A549 (cell line): ENCODE measurements at regions not wholly inside any gene's neighbourhood (a gene's known extent, or its start where the extent isn't known, plus 50 kb on each side); places are given as distances from the start of the nearest gene placed in this dataset.

ENCODE experiments used
- ATAC-seq, 2 experiments: fragments of 200-7000 bp in 1 of 2; fragments of >200 bp in 1 of 2; cut with Nextera tagmentation in 1 of 2; cut with Tn5 transposase in 1 of 2; 3 replicates each; pipeline versions ENCODE4 v1.8.0 to v1.9.1; 2018 to 2020; ENCODE audit warnings: mild to moderate bottlenecking in 1 of 2, moderate library complexity in 1 of 2
- CTCF ChIA-PET: fragments of 300-600 bp; sonication (Branson Sonifier 250); formaldehyde crosslinking; extraction: SDS; loops from one replicate; lab custom pipeline; 2021; ENCODE audit warnings: antibody characterized with exemption, inconsistent platforms; lab: Yijun Ruan, JAX
- POLR2A ChIA-PET: fragments of 350-600 bp; formaldehyde crosslinking; extraction: SDS; loops from one replicate; lab custom pipeline; 2021; ENCODE audit warnings: antibody characterized with exemption, inconsistent platforms; lab: Yijun Ruan, JAX
- DNase-seq, 2 experiments: peaks; one replicate each; pipeline versions ENCODE4 v3.0.0 to v3.0.0-alpha.2; 2011 to 2016; ENCODE audit warnings: low read depth in 1 of 2, low spot score in 1 of 2
- FAIRE-seq: peaks from 2 replicates; lab custom pipeline; 2011; peaks lifted over from hg19 to GRCh38; lab: Jason Lieb, UNC
- H3K27ac ChIP-seq, 2 experiments: fragments of >200 bp; sonication (Bioruptor Twin); formaldehyde crosslinking; 3 replicates each; pipeline ENCODE4 v1.5.1; 2016 to 2017
- H3K4me1 ChIP-seq: fragments of >200 bp; sonication (Bioruptor Twin); formaldehyde crosslinking; 3 replicates; pipeline ENCODE4 v1.6.1; 2016
- H3K4me2 ChIP-seq: fragments of >200 bp; sonication (Bioruptor Twin); formaldehyde crosslinking; 3 replicates; pipeline ENCODE4 v1.6.1; 2016
- H3K4me3 ChIP-seq: fragments of >200 bp; sonication (Bioruptor Twin); formaldehyde crosslinking; 3 replicates; pipeline ENCODE4 v1.5.1; 2016
- H3K9me3 ChIP-seq: fragments of >200 bp; sonication (Bioruptor Twin); formaldehyde crosslinking; 3 replicates; pipeline ENCODE4 v1.6.1; 2016
- CBX2 ChIP-seq: fragments of 200-600 bp; sonication (generic); IDR thresholded peaks from 2 replicates; pipeline ENCODE4 v1.6.1; 2016; ENCODE audit warnings: low read depth, mild to moderate bottlenecking, borderline replicate concordance
- CBX8 ChIP-seq: fragments of 200-600 bp; sonication (generic); IDR thresholded peaks from 2 replicates; pipeline ENCODE4 v1.6.1; 2016
- CEBPB ChIP-seq, 2 experiments: fragments of >200 bp in 1 of 2; sonication (Bioruptor Twin) in 1 of 2; formaldehyde crosslinking in 1 of 2; IDR thresholded peaks; 2 replicates each; pipeline ENCODE4 v1.6.1; 2012 to 2016
- EP300 ChIP-seq, 2 experiments: fragments of >200 bp; sonication (Bioruptor Twin); formaldehyde crosslinking; IDR thresholded peaks; 2 replicates in 1 of 2; 3 replicates in 1 of 2; pipeline ENCODE4 v1.6.1; 2016 to 2017
- FOSL2 ChIP-seq, 2 experiments: fragments of 450-650 bp in 1 of 2; fragments of >200 bp in 1 of 2; sonication (Bioruptor Twin) in 1 of 2; formaldehyde crosslinking; IDR thresholded peaks; 2 replicates each; pipeline versions ENCODE4 v1.5.0 to v1.6.1; 2016 to 2020; ENCODE audit warnings: mild to moderate bottlenecking in 1 of 2, moderate library complexity in 1 of 2
- GATA3 ChIP-seq: IDR thresholded peaks from 2 replicates; pipeline ENCODE4 v1.6.1; 2012; ENCODE audit warnings: borderline replicate concordance
- HDAC2 ChIP-seq: fragments of 200-600 bp; sonication (generic); IDR thresholded peaks from 2 replicates; pipeline ENCODE4 v1.6.1; 2016
- JUNB ChIP-seq: fragments of >200 bp; sonication (Bioruptor Twin); formaldehyde crosslinking; IDR thresholded peaks from 2 replicates; pipeline ENCODE4 v1.6.1; 2016
- KDM5A ChIP-seq: fragments of 200-600 bp; sonication (generic); IDR thresholded peaks from 2 replicates; pipeline ENCODE4 v1.6.1; 2016; ENCODE audit warnings: antibody characterized with exemption, mild to moderate bottlenecking
- NPAS2 ChIP-seq: fragments of 250-450 bp; sonication (Bioruptor Pico); IDR thresholded peaks from 2 replicates; pipeline ENCODE4 v1.8.0; 2022; ENCODE audit warnings: mild to moderate bottlenecking, moderate library complexity, borderline replicate concordance
- PHF8 ChIP-seq: fragments of 200-600 bp; sonication (generic); IDR thresholded peaks from 2 replicates; pipeline ENCODE4 v1.6.1; 2016; ENCODE audit warnings: low read depth, mild to moderate bottlenecking, antibody characterized with exemption, moderate library complexity, borderline replicate concordance
- RARB ChIP-seq: fragments of 250-450 bp; sonication (Bioruptor Pico); IDR thresholded peaks from 2 replicates; pipeline ENCODE4 v1.8.0; 2021; ENCODE audit warnings: mild to moderate bottlenecking, moderate library complexity
- SMC3 ChIP-seq: fragments of >200 bp; sonication (Bioruptor Twin); formaldehyde crosslinking; IDR thresholded peaks from 3 replicates; pipeline ENCODE4 v1.6.1; 2018; ENCODE audit warnings: inconsistent platforms
- TFCP2L1 ChIP-seq: fragments of 250-450 bp; sonication (Bioruptor Pico); IDR thresholded peaks from 2 replicates; pipeline ENCODE4 v1.5.0; 2021; ENCODE audit warnings: mild to moderate bottlenecking
- ZFP36 ChIP-seq: fragments of 450-650 bp; IDR thresholded peaks from 2 replicates; pipeline ENCODE4 v1.6.1; 2014; ENCODE audit warnings: borderline replicate concordance; ENCODE audit not compliant: partially characterized antibody
- WGBS: methylation state at CpG from one replicate; pipeline ENCODE4 v1.1.6; 2017; ENCODE audit errors: missing lambda C conversion rate; 5-methylcytosine and 5-hydroxymethylcytosine counted together
- TF ChIP-seq, protein P1 (sequence below): fragments of 150-350 bp; IDR thresholded peaks from 2 replicates; pipeline ENCODE4 v1.6.1; 2014; ENCODE audit warnings: low read depth, mild to moderate bottlenecking, low read length
- TF ChIP-seq, protein P2 (sequence below): fragments of 250-450 bp; sonication (Bioruptor Pico); IDR thresholded peaks from 2 replicates; pipeline ENCODE4 v1.5.0; 2020; ENCODE audit warnings: low read depth, mild to moderate bottlenecking, moderate library complexity
- TF ChIP-seq, protein P3 (sequence below): fragments of >200 bp; sonication (Bioruptor Twin); formaldehyde crosslinking; IDR thresholded peaks from 3 replicates; pipeline ENCODE4 v1.6.1; 2016
- TF ChIP-seq, protein P4 (sequence below): fragments of >200 bp; sonication (Bioruptor Twin); formaldehyde crosslinking; IDR thresholded peaks from 2 replicates; pipeline ENCODE4 v1.6.1; 2016
- TF ChIP-seq, protein P5 (sequence below): fragments of 250-450 bp; sonication (Bioruptor Pico); IDR thresholded peaks from 2 replicates; pipeline ENCODE4 v1.5.0; 2021; ENCODE audit warnings: mild to moderate bottlenecking, moderate library complexity, borderline replicate concordance

DNA sequence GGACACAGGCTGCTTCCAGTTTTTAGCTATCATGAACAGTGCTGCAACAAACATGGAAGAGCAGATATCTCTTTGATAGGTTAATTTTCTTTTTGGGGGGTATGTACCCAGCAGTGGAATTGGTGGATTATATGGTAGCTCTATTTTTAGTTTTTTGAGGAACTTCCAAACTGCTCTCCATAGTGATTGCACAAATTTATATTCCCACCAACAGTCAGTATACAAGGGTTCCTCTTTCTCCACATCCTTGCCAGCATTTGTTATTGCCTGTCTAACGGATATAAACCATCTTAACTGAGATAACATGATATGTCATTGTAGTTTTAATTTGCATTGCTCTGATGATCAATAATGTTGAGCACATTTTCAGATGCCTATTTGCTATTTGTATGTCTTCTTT is 237.6 kb downstream of the MMUT start:
- FAIRE-seq = no peak

DNA sequence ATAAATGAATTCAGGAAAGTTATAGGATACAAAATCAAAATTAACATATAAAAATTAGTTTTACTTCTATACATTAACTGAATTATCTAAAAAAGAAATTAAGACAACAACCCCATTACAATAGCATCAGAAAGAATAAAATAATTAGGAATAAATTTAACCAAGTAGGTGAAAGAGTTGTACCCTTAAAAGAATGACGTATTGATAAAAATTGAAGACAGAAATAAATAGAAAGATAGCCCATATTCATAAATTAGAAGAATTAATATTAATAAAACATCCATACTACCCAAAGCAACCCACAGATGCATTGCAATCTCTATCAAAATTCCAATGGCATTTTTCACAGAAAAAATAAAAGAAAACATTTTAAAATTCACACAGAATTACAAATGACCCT is 242.8 kb downstream of the MMUT start:
- ChIA-PET POLR2A (no interaction called here), CTCF (no interaction called here)
- no peak overlapping the region for H3K27ac ChIP-seq
- no peaks in the 10 kb centered on the region for H3K4me1 ChIP-seq
- H3K4me2 ChIP-seq = no peak overlapping the region
- no peak for FAIRE-seq
- no peaks in the 10 kb centered on the region for H3K9me3 ChIP-seq
- H3K4me3 ChIP-seq = no peak overlapping the region
- WGBS = 70% methylated on average over 1 of the region's 1 CpG
- TF ChIP-seq, protein P1, sequence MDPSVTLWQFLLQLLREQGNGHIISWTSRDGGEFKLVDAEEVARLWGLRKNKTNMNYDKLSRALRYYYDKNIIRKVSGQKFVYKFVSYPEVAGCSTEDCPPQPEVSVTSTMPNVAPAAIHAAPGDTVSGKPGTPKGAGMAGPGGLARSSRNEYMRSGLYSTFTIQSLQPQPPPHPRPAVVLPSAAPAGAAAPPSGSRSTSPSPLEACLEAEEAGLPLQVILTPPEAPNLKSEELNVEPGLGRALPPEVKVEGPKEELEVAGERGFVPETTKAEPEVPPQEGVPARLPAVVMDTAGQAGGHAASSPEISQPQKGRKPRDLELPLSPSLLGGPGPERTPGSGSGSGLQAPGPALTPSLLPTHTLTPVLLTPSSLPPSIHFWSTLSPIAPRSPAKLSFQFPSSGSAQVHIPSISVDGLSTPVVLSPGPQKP = no peak
- TF ChIP-seq, protein P2, sequence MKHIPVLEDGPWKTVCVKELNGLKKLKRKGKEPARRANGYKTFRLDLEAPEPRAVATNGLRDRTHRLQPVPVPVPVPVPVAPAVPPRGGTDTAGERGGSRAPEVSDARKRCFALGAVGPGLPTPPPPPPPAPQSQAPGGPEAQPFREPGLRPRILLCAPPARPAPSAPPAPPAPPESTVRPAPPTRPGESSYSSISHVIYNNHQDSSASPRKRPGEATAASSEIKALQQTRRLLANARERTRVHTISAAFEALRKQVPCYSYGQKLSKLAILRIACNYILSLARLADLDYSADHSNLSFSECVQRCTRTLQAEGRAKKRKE (CRISPR knock-in tag) = no peak
- TF ChIP-seq GATA3 = no peak
- TF ChIP-seq CBX8 = no peak
- TF ChIP-seq, protein P3, sequence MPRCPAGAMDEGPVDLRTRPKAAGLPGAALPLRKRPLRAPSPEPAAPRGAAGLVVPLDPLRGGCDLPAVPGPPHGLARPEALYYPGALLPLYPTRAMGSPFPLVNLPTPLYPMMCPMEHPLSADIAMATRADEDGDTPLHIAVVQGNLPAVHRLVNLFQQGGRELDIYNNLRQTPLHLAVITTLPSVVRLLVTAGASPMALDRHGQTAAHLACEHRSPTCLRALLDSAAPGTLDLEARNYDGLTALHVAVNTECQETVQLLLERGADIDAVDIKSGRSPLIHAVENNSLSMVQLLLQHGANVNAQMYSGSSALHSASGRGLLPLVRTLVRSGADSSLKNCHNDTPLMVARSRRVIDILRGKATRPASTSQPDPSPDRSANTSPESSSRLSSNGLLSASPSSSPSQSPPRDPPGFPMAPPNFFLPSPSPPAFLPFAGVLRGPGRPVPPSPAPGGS = no peak
- TF ChIP-seq HDAC2 = no peak
- TF ChIP-seq RARB (CRISPR knock-in tag) = no peak
- TF ChIP-seq, protein P4, sequence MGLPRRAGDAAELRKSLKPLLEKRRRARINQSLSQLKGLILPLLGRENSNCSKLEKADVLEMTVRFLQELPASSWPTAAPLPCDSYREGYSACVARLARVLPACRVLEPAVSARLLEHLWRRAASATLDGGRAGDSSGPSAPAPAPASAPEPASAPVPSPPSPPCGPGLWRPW = no peak
- TF ChIP-seq, all 56 proteins: peak for 0
- ATAC-seq (no peak), DNase-seq (no peak)

More for the DNA sequence above, 237.6 kb downstream of the MMUT start:
- no peak overlapping the region for H3K4me2 ChIP-seq
- no peaks in the 10 kb centered on the region for H3K9me3 ChIP-seq
- no peak overlapping the region for H3K27ac ChIP-seq
- no peaks in the 10 kb centered on the region for H3K4me1 ChIP-seq
- WGBS = 32% methylated on average over 1 of the region's 1 CpG
- ChIA-PET POLR2A (no interaction called here), CTCF (no interaction called here)
- no peak overlapping the region for H3K4me3 ChIP-seq
- no peak for DNase-seq
- no peak for ATAC-seq
- TF ChIP-seq, protein P5, sequence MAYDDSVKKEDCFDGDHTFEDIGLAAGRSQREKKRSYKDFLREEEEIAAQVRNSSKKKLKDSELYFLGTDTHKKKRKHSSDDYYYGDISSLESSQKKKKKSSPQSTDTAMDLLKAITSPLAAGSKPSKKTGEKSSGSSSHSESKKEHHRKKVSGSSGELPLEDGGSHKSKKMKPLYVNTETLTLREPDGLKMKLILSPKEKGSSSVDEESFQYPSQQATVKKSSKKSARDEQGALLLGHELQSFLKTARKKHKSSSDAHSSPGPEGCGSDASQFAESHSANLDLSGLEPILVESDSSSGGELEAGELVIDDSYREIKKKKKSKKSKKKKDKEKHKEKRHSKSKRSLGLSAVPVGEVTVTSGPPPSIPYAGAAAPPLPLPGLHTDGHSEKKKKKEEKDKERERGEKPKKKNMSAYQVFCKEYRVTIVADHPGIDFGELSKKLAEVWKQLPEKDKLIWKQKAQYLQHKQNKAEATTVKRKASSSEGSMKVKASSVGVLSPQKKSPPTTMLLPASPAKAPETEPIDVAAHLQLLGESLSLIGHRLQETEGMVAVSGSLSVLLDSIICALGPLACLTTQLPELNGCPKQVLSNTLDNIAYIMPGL (CRISPR knock-in tag) = no peak
- TF ChIP-seq JUNB = no peak
- no peak for TF ChIP-seq ZFP36
- no peak for TF ChIP-seq NPAS2
- TF ChIP-seq, protein P4 = no peak
- no peak for TF ChIP-seq TFCP2L1 (CRISPR knock-in tag)
- TF ChIP-seq PHF8 = no peak
- no peak for TF ChIP-seq SMC3
- no peak for TF ChIP-seq FOSL2 (IDR thresholded peaks at IDR 0.05)
- TF ChIP-seq FOSL2 (CRISPR knock-in tag; IDR thresholded peaks at IDR 0.05) = no peak
- TF ChIP-seq CBX2 = no peak
- TF ChIP-seq, protein P3 = no peak
- TF ChIP-seq CEBPB (IDR thresholded peaks at IDR 0.05) = no peak
- no peak for TF ChIP-seq KDM5A
- no peak for TF ChIP-seq EP300 (IDR thresholded peaks at IDR 0.05)
